Muscle of arm (tissue), 1 donor: ENCODE measurements at regions not wholly inside any gene's neighbourhood (a gene's known extent, or its start where the extent isn't known, plus 50 kb on each side); places are given as distances from the start of the nearest gene placed in this dataset.
A peak's percentile ranks its signal among the peaks of the same experiment; 100 is the strongest.

Source experiments
- DNase-seq: peaks from one replicate; pipeline ENCODE4 v3.0.0-alpha.2; 2013

- no peak for DNase-seq
Measured at GRCh38 chr2:17306219-17306618, 212.0 kb downstream of the RAD51AP2 start.

GRCh38 chr2:17303521-17303920 lies 214.7 kb downstream of the RAD51AP2 start:
- no peak for DNase-seq

- no peak for DNase-seq
Measured at GRCh38 chr2:17303054-17303453, 215.2 kb downstream of the RAD51AP2 start.

GRCh38 chr2:17302281-17302680 lies 216.0 kb downstream of the RAD51AP2 start:
- peak; percentile 43 for DNase-seq

- DNase-seq: no peak
Measured at GRCh38 chr2:17301437-17301836, 216.8 kb downstream of the RAD51AP2 start.

GRCh38 chr2:17299891-17300540 lies 218.2 kb downstream of the RAD51AP2 start:
- DNase-seq: peak; percentile 11

- no peak for DNase-seq
Measured at GRCh38 chr2:17298453-17298852, 219.8 kb downstream of the RAD51AP2 start.

GRCh38 chr2:17296686-17297085 lies 221.6 kb downstream of the RAD51AP2 start:
- DNase-seq: no peak

- no peak for DNase-seq
Measured at GRCh38 chr2:17289669-17290068, 228.6 kb downstream of the RAD51AP2 start.

- no peak for DNase-seq
Measured at GRCh38 chr2:17287183-17287582, 231.1 kb downstream of the RAD51AP2 start.

- DNase-seq: no peak
Measured at GRCh38 chr2:17282826-17283225, 235.4 kb downstream of the RAD51AP2 start.

GRCh38 chr2:17282245-17282644 lies 236.0 kb downstream of the RAD51AP2 start:
- DNase-seq: no peak

- DNase-seq: no peak
Measured at GRCh38 chr2:17276220-17276619, 242.0 kb downstream of the RAD51AP2 start.

GRCh38 chr2:17272652-17273525 lies 245.4 kb downstream of the RAD51AP2 start:
- DNase-seq: no peak

- no peak for DNase-seq
Measured at GRCh38 chr2:17272170-17272569, 246.1 kb downstream of the RAD51AP2 start.

- DNase-seq: peak; percentile 2
Measured at GRCh38 chr2:17271416-17271815, 246.8 kb downstream of the RAD51AP2 start.

GRCh38 chr2:17270894-17271293 lies 247.3 kb downstream of the RAD51AP2 start:
- no peak for DNase-seq

GRCh38 chr2:17263570-17263968 lies 254.7 kb downstream of the RAD51AP2 start:
- no peak for DNase-seq

GRCh38 chr2:17262854-17263569 lies 255.2 kb downstream of the RAD51AP2 start:
- DNase-seq: no peak

GRCh38 chr2:17259613-17260012 lies 258.6 kb downstream of the RAD51AP2 start:
- DNase-seq: no peak

GRCh38 chr2:17258861-17259260 lies 259.4 kb downstream of the RAD51AP2 start:
- DNase-seq: no peak

- DNase-seq: no peak
Measured at GRCh38 chr2:17257189-17257909, 260.9 kb downstream of the RAD51AP2 start.
